HCT116 (cell line): ENCODE measurements at regions not wholly inside any gene's neighbourhood (a gene's known extent, or its start where the extent isn't known, plus 50 kb on each side); places are given as distances from the start of the nearest gene placed in this dataset.

Experiments used
- ATF3 ChIP-seq: IDR thresholded peaks from 2 replicates; pipeline ENCODE4 v1.6.1; 2012
- EGR1 ChIP-seq: IDR thresholded peaks from 2 replicates; pipeline ENCODE4 v1.6.1; 2012; ENCODE audit warnings: low read depth
- EZH2 ChIP-seq: fragments of 200-600 bp; sonication (generic); IDR thresholded peaks from 2 replicates; pipeline ENCODE4 v1.6.1; 2017; ENCODE audit warnings: antibody characterized with exemption, mixed run types
- EZH2phosphoT487 ChIP-seq: fragments of 200-600 bp; IDR thresholded peaks from 2 replicates; pipeline ENCODE4 v1.6.1; 2018; ENCODE audit warnings: antibody characterized with exemption, borderline replicate concordance
- POLR2AphosphoS5 ChIP-seq: IDR thresholded peaks from 2 replicates; pipeline ENCODE4 v1.6.1; 2011; ENCODE audit warnings: mild to moderate bottlenecking, low read depth, low read length, moderate library complexity
- REST ChIP-seq: IDR thresholded peaks from 2 replicates; pipeline ENCODE4 v1.6.1; 2012; ENCODE audit warnings: low read depth
- ZNF274 ChIP-seq: fragments of 200-500 bp; sonication (Bioruptor generic); IDR thresholded peaks from 2 replicates; pipeline ENCODE4 v1.6.1; 2014; ENCODE audit warnings: mild to moderate bottlenecking, low read depth, low read length, inconsistent platforms
- TF ChIP-seq, protein P1 (sequence below), 3 experiments: fragments of 200-600 bp in 1 of 3; sonication (generic) in 1 of 3; IDR thresholded peaks in 2 of 3; conservative IDR thresholded peaks in 1 of 3; 2 replicates each; pipeline ENCODE4 v1.5.1; 2012 to 2017; ENCODE audit warnings: low read depth in 2 of 3, low read length in 2 of 3, antibody characterized with exemption in 1 of 3, borderline replicate concordance in 1 of 3, control low read depth in 1 of 3, mild to moderate bottlenecking in 1 of 3, mixed read lengths in 1 of 3, mixed run types in 1 of 3, moderate library complexity in 1 of 3; ENCODE audit not compliant: insufficient read depth in 1 of 3

- TF ChIP-seq EGR1 (no peak), ATF3 (no peak), EZH2 (no peak), EZH2phosphoT487 (no peak), POLR2AphosphoS5 (no peak), REST (no peak), ZNF274 (no peak)
- TF ChIP-seq, protein P1, sequence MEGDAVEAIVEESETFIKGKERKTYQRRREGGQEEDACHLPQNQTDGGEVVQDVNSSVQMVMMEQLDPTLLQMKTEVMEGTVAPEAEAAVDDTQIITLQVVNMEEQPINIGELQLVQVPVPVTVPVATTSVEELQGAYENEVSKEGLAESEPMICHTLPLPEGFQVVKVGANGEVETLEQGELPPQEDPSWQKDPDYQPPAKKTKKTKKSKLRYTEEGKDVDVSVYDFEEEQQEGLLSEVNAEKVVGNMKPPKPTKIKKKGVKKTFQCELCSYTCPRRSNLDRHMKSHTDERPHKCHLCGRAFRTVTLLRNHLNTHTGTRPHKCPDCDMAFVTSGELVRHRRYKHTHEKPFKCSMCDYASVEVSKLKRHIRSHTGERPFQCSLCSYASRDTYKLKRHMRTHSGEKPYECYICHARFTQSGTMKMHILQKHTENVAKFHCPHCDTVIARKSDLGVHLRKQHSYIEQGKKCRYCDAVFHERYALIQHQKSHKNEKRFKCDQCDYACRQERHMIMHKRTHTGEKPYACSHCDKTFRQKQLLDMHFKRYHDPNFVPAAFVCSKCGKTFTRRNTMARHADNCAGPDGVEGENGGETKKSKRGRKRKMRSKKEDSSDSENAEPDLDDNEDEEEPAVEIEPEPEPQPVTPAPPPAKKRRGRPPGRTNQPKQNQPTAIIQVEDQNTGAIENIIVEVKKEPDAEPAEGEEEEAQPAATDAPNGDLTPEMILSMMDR (IDR thresholded peaks at IDR 0.05 in 2 of 3, conservative IDR thresholded peaks at IDR 0.05 in 1 of 3; ENCODE audit: borderline replicate concordance in 1 of 3, insufficient read depth in 1 of 3, low read depth in 2 of 3, low read length in 2 of 3): no peak
Observed at GRCh38 chr1:101105877-101106276, 80.3 kb upstream of the DPH5 start.
